ENCODE measurements at regions not wholly inside any gene's neighbourhood (a gene's known extent, or its start where the extent isn't known, plus 50 kb on each side); places are given as distances from the start of the nearest gene placed in this dataset.

- DNase-seq: no peak
These were observed 246.7 kb downstream of the MAFB start for GRCh38 chr20:40442181-40442963.

GRCh38 chr20:40441771-40442170 is 247.3 kb downstream of the MAFB start:
- no peak for DNase-seq

- DNase-seq: no peak
These were observed 250.7 kb downstream of the MAFB start for GRCh38 chr20:40438161-40438830.

DNA sequence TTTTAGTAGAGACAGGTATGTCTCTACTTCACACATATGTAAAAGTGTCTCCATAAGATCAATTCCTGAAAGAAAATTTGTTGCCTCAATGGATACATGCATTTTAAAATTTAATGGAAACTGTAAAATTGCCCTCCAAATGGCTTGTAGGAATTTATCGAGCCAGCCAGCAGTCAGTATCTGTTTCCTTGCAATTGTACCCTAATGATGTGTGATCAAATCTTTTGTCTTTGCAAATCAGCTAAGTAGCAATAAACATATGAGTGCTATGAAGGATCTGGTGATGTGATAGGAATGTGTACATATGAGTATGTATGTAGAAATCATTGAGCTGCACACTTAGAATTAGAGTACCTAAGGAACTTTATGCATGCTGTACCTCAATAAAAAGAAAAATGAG is 253.0 kb downstream of the MAFB start:
- no peak for DNase-seq

DNA sequence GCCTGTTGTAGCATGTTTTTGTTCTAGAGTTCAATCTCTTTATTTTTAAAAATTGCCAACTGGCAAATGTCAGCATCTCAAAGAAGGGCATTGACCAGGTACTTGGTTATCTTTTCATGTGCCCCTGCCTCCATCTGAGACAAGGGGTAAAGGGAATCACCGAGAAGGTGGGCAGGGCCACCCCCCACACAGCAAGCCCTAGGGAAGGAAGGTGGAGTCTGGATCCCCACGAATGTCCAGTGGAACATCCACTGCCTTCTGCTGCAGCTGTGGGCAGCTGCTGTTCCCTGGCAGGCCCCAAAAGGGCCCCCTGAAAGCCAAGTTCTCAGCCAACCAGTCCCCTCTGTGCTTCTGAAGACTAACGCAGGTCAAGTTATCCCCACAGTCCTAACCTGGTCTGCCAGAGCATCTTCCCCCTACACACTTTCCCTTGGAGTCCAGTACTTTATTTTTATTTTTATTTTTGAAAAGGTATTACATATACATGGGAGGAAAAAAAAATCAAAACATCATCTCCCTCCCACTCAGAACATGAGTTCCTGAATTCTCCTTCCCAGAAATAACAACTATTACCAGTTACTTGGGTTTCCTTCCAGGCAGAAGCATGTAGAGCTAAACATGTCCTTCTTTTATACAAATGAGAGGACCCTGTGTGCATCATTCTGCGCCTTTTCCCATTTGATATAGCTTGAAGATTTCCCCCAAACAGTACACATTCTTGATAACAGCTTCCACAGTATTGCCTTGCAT is 253.7 kb downstream of the MAFB start:
- no peak for DNase-seq

GRCh38 chr20:40434122-40434521 is 254.9 kb downstream of the MAFB start:
- no peak for DNase-seq

DNA sequence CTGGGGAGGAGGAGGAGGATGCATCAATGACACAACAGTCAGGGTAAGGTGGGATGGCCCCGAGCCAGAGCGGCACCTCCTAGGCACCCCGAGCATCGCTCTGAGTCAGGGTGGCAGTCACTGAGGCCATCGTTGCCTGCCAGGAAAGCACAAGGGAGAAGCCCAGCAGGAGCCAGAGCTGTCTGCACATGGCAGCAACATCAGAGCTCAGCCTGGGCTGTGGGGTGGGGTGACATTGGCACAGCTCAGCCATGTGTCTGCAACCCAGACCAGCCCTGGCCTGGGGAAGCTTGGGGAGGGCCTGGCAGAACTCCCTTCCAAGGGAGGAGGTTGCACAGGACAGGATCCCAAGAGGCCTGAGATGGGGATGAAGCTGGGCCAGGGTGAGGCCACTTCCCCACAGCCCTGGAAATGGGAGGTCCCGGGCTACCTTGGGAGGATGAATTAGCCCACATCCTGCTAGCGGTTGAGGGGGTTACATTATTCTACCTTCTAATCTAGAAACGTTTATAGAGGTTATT is 255.6 kb downstream of the MAFB start:
- no peak for DNase-seq

DNA sequence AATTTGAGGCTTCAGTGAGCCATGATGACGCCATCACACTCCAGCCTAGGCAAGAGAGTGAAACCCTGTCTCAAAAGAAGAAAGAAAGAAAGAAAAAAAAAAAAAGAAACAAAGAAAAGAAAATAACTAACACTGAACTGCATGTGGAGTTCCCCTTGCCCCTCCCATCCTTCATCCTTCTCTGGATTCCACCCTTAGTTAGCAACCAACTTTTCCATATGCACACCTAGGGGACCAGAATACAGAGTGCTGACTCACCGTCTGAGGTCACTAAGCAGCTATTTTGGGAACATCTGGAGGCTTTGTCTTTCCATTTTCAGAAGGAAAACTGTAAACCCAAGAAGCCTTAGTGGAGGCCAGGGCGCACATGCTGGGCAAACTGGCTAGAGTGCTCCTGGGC is 257.4 kb downstream of the MAFB start:
- DNase-seq: no peak

GRCh38 chr20:40431112-40431511 is 257.9 kb downstream of the MAFB start:
- no peak for DNase-seq

DNA sequence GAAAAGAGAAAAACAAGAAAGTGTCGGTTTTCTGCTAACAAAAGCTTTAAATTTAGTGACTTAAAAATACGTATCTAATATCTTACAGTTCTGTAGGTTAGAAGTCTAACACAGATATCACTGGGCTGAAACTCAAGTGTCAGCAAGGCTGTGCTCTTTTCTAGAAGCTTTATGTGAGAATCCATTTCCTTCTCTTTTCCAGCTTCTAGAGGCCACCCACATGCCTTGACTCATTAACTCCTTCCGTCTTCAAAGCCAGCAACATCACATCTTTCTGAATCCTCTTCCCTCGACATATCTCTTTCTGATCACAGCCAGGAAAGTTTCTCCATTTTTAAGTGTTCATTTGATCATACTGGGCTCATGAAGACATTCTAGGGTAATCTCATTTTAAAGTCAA is 262.0 kb downstream of the MAFB start:
- DNase-seq: no peak

- DNase-seq: no peak
These were observed 264.3 kb downstream of the MAFB start for GRCh38 chr20:40424695-40425094.

DNA sequence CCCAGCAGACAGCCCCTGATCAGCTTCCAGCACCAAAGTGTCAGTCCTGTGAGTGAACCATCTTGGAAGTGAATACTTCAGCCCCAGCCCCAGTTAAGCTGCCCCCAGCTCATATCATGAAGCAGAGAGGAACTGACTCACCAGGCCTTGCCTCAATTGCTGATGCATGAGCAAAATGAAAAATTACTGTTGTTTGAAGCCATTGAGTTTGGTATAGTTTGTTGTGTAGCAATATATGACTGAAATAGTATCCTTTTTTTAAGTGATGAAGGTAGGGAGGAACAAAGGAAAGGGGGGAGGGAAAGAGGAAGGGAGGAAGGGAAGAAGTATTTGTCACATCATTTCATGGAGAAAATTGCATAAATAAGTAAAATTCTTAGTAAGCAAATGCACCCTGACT is 266.4 kb downstream of the MAFB start:
- no peak for DNase-seq

DNA sequence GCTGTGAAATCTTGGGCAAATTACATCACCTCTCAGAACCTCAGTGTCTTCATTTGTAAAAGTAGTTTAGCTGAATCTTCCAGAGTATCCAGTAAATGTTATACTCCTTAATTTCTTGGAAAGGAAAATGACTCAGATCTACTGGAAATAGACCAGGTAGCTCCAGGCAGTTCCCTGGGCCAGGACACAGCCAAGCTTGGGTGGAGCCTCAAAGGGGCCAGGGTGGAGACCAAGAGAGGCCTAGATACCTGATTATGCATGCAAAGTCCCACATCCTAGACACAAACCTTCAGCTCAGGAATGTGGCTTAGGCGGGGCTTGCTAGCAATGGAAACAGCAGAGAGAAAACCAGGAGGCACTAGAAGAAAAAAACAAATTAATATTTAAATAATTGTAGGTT is 272.8 kb downstream of the MAFB start:
- no peak for DNase-seq

DNA sequence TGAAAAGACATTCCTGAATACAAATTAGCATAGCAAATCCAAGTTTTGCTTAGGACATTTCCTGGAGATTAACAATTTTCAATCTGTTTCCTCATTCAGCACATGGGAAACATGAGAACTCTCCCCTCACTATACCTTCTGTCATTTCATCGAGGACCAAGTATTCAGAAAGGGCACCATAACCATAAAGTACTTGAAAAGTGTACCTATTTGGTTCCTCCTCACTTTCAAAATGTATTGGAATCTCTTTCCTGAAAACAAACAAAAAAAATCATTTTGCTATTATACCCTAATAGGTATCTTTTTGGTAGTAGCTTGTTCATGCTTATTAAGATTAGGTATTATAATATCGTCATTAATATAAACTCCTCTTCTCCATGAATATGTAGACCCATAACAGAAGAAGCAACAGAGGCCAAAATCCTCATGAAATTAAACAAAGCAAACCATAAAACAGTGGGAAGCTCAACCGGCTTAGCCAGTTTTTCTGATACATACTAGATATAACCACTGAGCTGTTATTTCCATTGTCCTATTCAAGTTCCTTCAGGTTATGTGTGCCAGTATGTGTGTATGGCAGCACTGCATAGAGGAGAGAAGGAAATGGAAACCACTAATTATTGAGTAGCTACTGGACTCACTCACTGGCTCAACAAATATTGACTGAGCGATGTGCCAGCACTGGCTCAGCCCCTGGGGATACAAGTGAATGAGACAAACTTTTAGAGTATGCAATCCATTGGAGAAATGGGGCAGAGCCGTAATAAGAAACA is 274.0 kb downstream of the MAFB start:
- DNase-seq: no peak

DNA sequence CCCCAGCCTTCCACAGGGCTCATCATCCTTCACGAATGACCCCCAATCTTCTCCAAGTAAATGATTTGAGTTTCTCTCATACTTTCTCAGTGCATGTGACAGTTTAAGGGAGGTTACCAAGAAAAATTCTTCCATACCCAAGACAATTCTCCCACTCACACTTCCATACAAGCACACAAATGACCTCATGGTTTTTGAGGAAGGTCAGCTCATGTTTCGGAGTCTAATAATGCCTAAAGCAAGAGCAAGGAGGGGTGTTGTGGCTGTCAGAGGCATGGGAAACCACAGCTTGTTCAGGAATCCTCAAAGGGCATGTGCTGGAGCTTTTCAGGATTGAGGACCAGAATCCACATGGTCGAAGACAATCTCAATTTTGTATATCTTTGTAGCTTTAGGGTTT is 279.0 kb downstream of the MAFB start:
- no peak for DNase-seq

- no peak for DNase-seq
These were observed 291.6 kb downstream of the MAFB start for GRCh38 chr20:40397467-40397866.

DNA sequence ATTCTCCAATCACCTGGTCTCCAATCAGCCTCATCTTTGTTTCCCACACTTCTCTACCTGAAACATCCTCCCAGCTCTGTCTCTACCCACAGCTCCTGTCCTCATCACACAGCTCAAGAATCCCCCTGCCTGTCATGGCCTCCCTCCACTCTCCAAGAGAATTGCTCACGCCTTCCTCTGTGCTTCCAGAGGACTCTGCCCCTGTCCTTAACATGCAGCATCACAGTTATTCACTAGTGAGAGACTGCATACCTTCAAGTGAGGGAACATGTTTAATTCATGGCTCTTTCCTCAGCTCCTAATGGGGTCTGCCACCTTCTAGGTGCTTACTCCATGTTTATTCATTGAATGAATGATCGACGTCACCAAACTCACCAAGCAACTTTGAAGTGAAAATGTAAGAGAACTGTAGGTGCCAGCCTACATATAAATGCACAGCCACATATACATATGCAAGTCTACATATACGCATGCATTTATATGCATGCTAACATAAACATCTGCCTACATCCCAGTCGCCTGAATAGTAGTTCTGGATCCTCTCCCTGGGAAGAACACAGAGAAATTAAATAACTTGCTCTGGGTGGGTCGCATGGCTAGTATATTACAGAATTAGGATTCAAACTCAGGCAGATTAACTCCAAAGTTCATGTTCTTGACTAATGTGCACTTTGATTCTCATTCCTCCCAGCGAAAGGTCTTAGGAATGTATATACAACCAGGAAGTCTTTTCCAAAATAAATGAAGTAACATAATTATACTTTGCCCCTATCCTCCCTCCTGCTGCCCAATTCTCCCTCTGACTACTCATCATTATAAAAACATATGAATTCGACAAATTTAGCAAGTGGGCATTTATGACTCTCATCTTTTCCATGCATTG is 295.6 kb downstream of the MAFB start:
- DNase-seq: no peak

- no peak for DNase-seq
These were observed 298.4 kb downstream of the MAFB start for GRCh38 chr20:40390654-40391053.

DNA sequence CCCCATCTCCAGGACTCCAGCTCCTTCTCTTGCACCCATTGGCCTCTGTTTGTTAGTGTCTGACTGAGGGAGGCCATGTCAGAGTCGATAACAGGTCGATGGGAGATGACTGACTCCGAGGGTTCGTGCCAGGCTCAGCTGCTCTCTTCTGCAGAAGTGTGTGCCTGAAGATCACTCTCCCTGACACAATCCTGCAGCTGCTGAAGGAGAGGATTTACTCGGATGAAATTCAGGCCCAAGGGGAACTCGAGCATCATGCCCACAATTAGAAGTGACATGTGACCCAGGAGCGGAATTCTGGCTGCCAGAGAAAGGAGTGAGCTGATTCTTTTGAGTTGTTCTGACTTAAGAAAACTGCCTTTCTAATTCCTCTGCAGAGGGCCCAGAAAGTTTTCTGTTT is 318.2 kb downstream of the MAFB start:
- DNase-seq: no peak

DNA sequence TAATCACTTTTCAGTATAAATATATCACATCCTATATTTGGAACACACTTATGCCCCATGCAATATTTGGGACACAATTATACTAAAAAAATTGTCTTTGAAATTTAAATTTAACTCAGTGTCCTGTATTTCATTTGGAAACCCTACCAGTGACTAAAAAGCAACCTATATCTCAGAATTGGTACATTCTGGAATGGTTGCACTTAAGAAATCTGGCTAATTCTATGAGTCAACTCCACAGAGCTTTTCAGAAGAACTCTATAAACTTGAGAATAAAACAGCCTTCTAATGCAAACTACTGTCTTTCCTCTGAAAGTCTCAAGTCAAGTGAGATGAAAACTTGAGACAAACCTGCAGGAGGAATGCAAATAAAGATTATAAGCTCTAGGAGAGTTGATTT is 320.2 kb downstream of the MAFB start:
- no peak for DNase-seq

DNA sequence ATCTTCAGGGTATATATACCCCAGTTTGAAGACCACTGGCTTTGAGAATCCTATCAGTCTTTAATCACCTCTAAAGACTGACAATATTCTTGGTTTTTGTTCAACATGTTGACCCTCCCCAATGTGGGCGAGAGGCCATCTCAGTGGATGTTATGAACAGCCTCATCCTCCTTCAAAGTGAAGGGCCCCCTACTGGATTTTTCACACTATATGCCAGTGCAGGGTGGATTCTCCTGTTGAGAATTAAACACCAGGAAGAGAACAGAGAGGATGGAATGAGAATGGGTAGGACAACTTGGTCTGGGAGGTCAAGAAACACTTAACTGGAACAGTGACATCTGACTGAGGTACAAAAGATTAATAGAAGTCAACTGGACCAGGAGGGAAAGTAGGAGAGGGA is 327.1 kb downstream of the MAFB start:
- DNase-seq: no peak

All from stimulated activated CD8-positive, alpha-beta memory T cell treated with anti-CD3 and anti-CD28 coated beads, Interleukin-4, amount 100 ng/mL, for 48 hours (primary cell).